Suprapubic skin (tissue), 4 donors: ENCODE measurements at regions not wholly inside any gene's neighbourhood (a gene's known extent, or its start where the extent isn't known, plus 50 kb on each side); places are given as distances from the start of the nearest gene placed in this dataset.
"Not testable (repeated sequence)": the region's sequence is repeated elsewhere in the genome, so short reads cannot be mapped to it uniquely, and the experiment has no call there.

Experiments used
- DNase-seq, 2 donors: peaks; one replicate each; pipeline ENCODE4 v3.0.0-alpha.2; 2019; ENCODE audit warnings: low spot score in 2 of 2
- H3K27ac ChIP-seq: fragments of 200-600 bp; sonication (generic); one replicate; pipeline ENCODE4 v1.5.1; 2019
- H3K27me3 ChIP-seq: fragments of 200-600 bp; sonication (generic); one replicate; pipeline ENCODE4 v1.5.1; 2019
- H3K36me3 ChIP-seq: fragments of 200-600 bp; sonication (generic); one replicate; pipeline ENCODE4 v1.5.1; 2019
- H3K4me1 ChIP-seq: fragments of 200-600 bp; sonication (generic); one replicate; pipeline ENCODE4 v1.5.1; 2019
- H3K4me3 ChIP-seq: fragments of 200-600 bp; sonication (generic); one replicate; pipeline ENCODE4 v1.5.1; 2019; ENCODE audit warnings: mild to moderate bottlenecking
- H3K9me3 ChIP-seq: fragments of 200-600 bp; sonication (generic); one replicate; pipeline ENCODE4 v1.5.1; 2019
- WGBS: methylation state at CpG from one replicate; pipeline ENCODE4 v1.1.5; 2018; 5-methylcytosine and 5-hydroxymethylcytosine counted together

DNA sequence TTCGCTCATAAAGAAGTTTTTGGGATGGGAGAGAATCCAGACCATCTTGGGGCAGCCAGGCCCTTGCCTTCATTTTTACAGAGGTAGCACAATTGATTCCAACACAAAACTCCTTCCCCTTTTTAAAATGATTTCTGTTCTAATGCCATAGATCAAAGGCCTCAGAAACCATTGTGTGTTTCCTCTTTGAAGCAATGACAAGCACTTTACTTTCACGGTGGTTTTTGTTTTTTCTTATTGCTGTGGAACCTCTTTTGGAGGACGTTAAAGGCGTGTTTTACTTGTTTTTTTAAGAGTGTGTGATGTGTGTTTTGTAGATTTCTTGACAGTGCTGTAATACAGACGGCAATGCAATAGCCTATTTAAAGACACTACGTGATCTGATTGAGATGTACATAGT lies 4398.2 kb upstream of the TPTE start:
- H3K27me3 ChIP-seq, H3K27ac ChIP-seq, H3K36me3 ChIP-seq, H3K9me3 ChIP-seq, H3K4me3 ChIP-seq, H3K4me1 ChIP-seq, DNase-seq: not testable (repeated sequence)
- no CpG with 5 or more reads among the region's 6 CpGs for WGBS

GRCh38 chr21:6125549-6126240 lies 4395.7 kb upstream of the TPTE start:
- H3K27ac ChIP-seq, H3K4me1 ChIP-seq, H3K9me3 ChIP-seq, H3K27me3 ChIP-seq, H3K4me3 ChIP-seq, H3K36me3 ChIP-seq: not testable (repeated sequence)
- DNase-seq, result peak; percentile 34 to 62
- no CpG with 5 or more reads among the region's 24 CpGs for WGBS

GRCh38 chr21:6126976-6127732 lies 4394.2 kb upstream of the TPTE start:
- peak; percentile 55 to 66 for DNase-seq
- not testable (repeated sequence) for H3K4me3 ChIP-seq, H3K9me3 ChIP-seq, H3K4me1 ChIP-seq, H3K27me3 ChIP-seq, H3K36me3 ChIP-seq
- H3K27ac ChIP-seq, result peak overlapping the region; percentile 34
- no CpG with 5 or more reads among the region's 43 CpGs for whole genome bisulfite sequencing

DNA sequence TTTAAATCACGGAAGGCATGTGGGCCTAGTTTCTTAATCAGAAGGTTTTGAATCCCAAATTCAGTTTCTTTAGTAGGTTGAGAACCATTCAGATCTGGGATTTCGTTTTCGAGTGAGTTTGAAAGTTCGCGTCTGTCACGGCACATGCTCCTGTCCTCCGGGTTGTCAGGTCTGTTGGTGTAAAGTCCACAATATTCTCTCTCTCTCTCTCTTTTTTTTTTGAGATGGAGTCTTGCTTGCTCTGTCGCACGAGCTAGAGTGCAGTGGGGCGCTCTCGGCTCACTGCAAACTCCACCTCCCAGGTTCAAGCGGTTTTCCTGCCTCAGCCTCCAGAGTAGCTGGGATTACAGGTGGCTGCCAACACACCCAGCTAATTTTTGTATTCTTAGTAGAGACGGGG lies 4390.6 kb upstream of the TPTE start:
- DNase-seq, H3K27me3 ChIP-seq, H3K4me3 ChIP-seq, H3K36me3 ChIP-seq, H3K9me3 ChIP-seq, H3K27ac ChIP-seq, H3K4me1 ChIP-seq: not testable (repeated sequence)
- WGBS, result 83% methylated on average over 1 of the region's 13 CpGs

GRCh38 chr21:6133373-6133772 lies 4388.0 kb upstream of the TPTE start:
- H3K36me3 ChIP-seq, H3K9me3 ChIP-seq, DNase-seq, H3K27ac ChIP-seq, H3K27me3 ChIP-seq, H3K4me3 ChIP-seq, H3K4me1 ChIP-seq: not testable (repeated sequence)
- WGBS, result no CpG with 5 or more reads among the region's 11 CpGs

GRCh38 chr21:6133852-6134630 lies 4387.3 kb upstream of the TPTE start:
- H3K4me1 ChIP-seq, H3K27me3 ChIP-seq, H3K9me3 ChIP-seq, H3K4me3 ChIP-seq, H3K36me3 ChIP-seq, H3K27ac ChIP-seq, DNase-seq: not testable (repeated sequence)
- WGBS, result no CpG with 5 or more reads among the region's 22 CpGs

DNA sequence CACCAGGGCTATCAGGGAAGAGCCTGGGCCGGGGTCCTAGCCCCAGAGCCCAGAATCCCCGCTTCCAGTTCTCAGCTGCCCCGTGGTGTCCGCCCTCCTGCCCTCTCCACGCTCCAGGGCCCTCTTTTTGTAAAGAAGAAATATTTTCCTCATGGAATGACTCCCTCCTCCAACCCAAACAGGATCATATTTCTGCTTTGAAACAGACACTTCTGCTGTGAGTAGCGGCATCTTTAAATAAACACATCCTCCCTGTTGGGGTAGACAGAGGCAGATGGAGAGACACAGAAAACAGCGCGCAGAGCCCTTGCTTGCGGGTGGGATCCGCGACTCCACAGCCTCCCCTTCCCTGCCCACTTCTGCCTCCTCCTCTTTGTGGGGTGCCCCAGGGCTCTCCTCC lies 4384.7 kb upstream of the TPTE start:
- H3K36me3 ChIP-seq, DNase-seq, H3K27ac ChIP-seq, H3K4me1 ChIP-seq, H3K9me3 ChIP-seq, H3K4me3 ChIP-seq, H3K27me3 ChIP-seq: not testable (repeated sequence)
- WGBS, result no CpG with 5 or more reads among the region's 11 CpGs

- not testable (repeated sequence) for H3K4me3 ChIP-seq, H3K27ac ChIP-seq
Measured at GRCh38 chr21:6138244-6139136, 4382.9 kb upstream of the TPTE start.

DNA sequence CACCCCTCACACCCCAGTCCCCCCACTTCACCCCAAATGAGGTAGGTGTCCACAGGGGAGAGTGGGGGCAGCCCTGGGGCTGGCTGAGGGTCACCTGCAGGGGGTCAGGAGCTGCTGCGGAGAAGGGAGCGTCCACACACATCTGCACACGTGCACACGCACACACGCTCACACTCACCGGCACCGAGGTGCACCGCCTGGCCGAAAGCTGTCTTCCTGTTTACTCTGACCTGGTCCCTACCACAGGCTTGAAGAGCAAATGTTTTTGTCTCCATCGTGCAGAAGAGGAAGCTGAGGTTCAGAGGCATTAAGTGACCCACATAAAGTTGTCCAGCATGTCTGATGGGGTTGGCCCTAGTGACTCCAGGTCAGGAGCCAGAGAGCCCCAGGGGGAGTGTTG lies 4382.1 kb upstream of the TPTE start:
- H3K36me3 ChIP-seq, H3K4me3 ChIP-seq, DNase-seq, H3K27ac ChIP-seq, H3K27me3 ChIP-seq, H3K9me3 ChIP-seq, H3K4me1 ChIP-seq: not testable (repeated sequence)
- WGBS, result no CpG with 5 or more reads among the region's 10 CpGs

More at GRCh38 chr21:6138244-6139136, 4382.9 kb upstream of the TPTE start:
- WGBS, result no CpG with 5 or more reads among the region's 46 CpGs
- H3K4me1 ChIP-seq, H3K36me3 ChIP-seq, H3K9me3 ChIP-seq, H3K27me3 ChIP-seq, DNase-seq: not testable (repeated sequence)

- H3K4me1 ChIP-seq, H3K27ac ChIP-seq, H3K36me3 ChIP-seq, DNase-seq, H3K27me3 ChIP-seq, H3K4me3 ChIP-seq, H3K9me3 ChIP-seq: not testable (repeated sequence)
- no CpG with 5 or more reads among the region's 3 CpGs for WGBS
Measured at GRCh38 chr21:6139862-6140261, 4381.5 kb upstream of the TPTE start.

GRCh38 chr21:6140467-6141137 lies 4380.8 kb upstream of the TPTE start:
- not testable (repeated sequence) for H3K27me3 ChIP-seq, H3K4me1 ChIP-seq, H3K36me3 ChIP-seq, H3K4me3 ChIP-seq, H3K27ac ChIP-seq, H3K9me3 ChIP-seq, DNase-seq
- WGBS, result no CpG with 5 or more reads among the region's 27 CpGs

- no CpG with 5 or more reads among the region's 14 CpGs for WGBS
- H3K4me3 ChIP-seq, H3K27ac ChIP-seq, H3K27me3 ChIP-seq, DNase-seq, H3K9me3 ChIP-seq, H3K4me1 ChIP-seq, H3K36me3 ChIP-seq: not testable (repeated sequence)
Measured at GRCh38 chr21:6141138-6141474, 4380.3 kb upstream of the TPTE start.

- no CpG with 5 or more reads among the region's 4 CpGs for WGBS
- H3K27ac ChIP-seq, H3K4me1 ChIP-seq, DNase-seq, H3K27me3 ChIP-seq, H3K9me3 ChIP-seq, H3K36me3 ChIP-seq, H3K4me3 ChIP-seq: not testable (repeated sequence)
Measured at GRCh38 chr21:6153154-6153553, 4368.2 kb upstream of the TPTE start.
